Mucosa of descending colon (tissue), 3 donors: ENCODE measurements at regions not wholly inside any gene's neighbourhood (a gene's known extent, or its start where the extent isn't known, plus 50 kb on each side); places are given as distances from the start of the nearest gene placed in this dataset.

Experiments used
- ATAC-seq: fragments of 200-7000 bp; cut with Tn5 transposase; one replicate; pipeline ENCODE4 v1.9.1; 2020; ENCODE audit warnings: mild to moderate bottlenecking, moderate library complexity
- DNase-seq, 3 donors: peaks; one replicate each; pipeline ENCODE4 v3.0.0-alpha.2; 2020
- H3K36me3 ChIP-seq: fragments of 200-600 bp; one replicate; pipeline ENCODE4 v1.8.0; 2021; ENCODE audit warnings: low read depth, mild to moderate bottlenecking
- H3K4me1 ChIP-seq: fragments of 200-600 bp; one replicate; pipeline ENCODE4 v1.8.0; 2021; ENCODE audit warnings: low read depth, mild to moderate bottlenecking
- H3K4me3 ChIP-seq: fragments of 200-600 bp; one replicate; pipeline ENCODE4 v1.8.0; 2021; ENCODE audit warnings: mild to moderate bottlenecking
- H3K9me3 ChIP-seq: fragments of 200-600 bp; one replicate; pipeline ENCODE4 v1.8.0; 2021; ENCODE audit warnings: mild to moderate bottlenecking
- intact Hi-C, 2 donors: fragments of 100-400 bp; cut with DNase I in 1 of 2; cut with micrococcal nuclease in 1 of 2; formaldehyde crosslinking; loops; one replicate each; pipeline versions ENCODE4 v1.11.0 to v1.11.1; 2022; cut with DNase I, micrococcal nuclease
- TF ChIP-seq, protein P1 (sequence below): fragments of 200-600 bp; IDR thresholded peaks from one replicate; pipeline ENCODE4 v1.8.0; 2022; ENCODE audit warnings: antibody characterized with exemption, mild to moderate bottlenecking
- donor health status: DM: no; HTN: no; CAD: no; lungs with moderate emphysema.
- donor health status: DM: no; HTN: no; CAD: no.
- donor health status: DM: no; HTN: yes; CAD: no.

- DNase-seq: no peak
- H3K9me3 ChIP-seq: no peaks in the 10 kb centered on the region
- no peak overlapping the region for H3K4me3 ChIP-seq
- H3K36me3 ChIP-seq: no peaks in the 10 kb centered on the region
- no peak for ATAC-seq
- TF ChIP-seq, protein P1, sequence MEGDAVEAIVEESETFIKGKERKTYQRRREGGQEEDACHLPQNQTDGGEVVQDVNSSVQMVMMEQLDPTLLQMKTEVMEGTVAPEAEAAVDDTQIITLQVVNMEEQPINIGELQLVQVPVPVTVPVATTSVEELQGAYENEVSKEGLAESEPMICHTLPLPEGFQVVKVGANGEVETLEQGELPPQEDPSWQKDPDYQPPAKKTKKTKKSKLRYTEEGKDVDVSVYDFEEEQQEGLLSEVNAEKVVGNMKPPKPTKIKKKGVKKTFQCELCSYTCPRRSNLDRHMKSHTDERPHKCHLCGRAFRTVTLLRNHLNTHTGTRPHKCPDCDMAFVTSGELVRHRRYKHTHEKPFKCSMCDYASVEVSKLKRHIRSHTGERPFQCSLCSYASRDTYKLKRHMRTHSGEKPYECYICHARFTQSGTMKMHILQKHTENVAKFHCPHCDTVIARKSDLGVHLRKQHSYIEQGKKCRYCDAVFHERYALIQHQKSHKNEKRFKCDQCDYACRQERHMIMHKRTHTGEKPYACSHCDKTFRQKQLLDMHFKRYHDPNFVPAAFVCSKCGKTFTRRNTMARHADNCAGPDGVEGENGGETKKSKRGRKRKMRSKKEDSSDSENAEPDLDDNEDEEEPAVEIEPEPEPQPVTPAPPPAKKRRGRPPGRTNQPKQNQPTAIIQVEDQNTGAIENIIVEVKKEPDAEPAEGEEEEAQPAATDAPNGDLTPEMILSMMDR: no peak
- H3K4me1 ChIP-seq: no peaks in the 10 kb centered on the region
- intact Hi-C loops: no loop called here
These were observed 155.2 kb upstream of the PDE10A start for GRCh38 chr6:165818200-165818599.

DNA sequence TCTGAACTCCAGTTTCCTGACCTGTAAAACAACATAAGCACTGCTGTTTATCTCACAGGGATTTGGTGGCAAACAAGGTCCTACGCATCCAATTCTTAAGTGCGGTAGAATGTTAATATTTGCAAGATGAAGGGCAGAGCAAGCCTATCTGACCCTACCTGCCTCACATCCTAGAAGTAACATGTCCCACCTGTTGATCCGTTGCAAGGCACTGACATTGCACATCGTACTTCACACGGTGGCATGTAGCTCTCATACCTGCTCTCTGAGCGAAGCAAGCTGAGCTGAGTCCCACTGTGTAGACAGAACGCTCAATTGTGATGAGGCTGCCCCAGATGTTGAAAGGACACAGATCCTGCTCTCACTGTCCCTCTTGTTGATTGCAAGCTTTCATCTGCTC, 154.7 kb upstream of the PDE10A start:
- ATAC-seq (no peak), DNase-seq (no peak)
- H3K9me3 ChIP-seq: no peaks in the 10 kb centered on the region
- H3K36me3 ChIP-seq: no peaks in the 10 kb centered on the region
- H3K4me1 ChIP-seq: no peaks in the 10 kb centered on the region
- no peak overlapping the region for H3K4me3 ChIP-seq
- intact Hi-C loops: no loop called here
- TF ChIP-seq, protein P1: no peak

GRCh38 chr6:165817148-165817547, 154.1 kb upstream of the PDE10A start:
- Histone ChIP-seq H3K4me1 (no peaks in the 10 kb centered on the region), H3K36me3 (no peaks in the 10 kb centered on the region), H3K4me3 (no peak overlapping the region), H3K9me3 (no peaks in the 10 kb centered on the region)
- intact Hi-C loops: no loop called here
- TF ChIP-seq, protein P1: no peak
- ATAC-seq (no peak), DNase-seq (no peak)

DNA sequence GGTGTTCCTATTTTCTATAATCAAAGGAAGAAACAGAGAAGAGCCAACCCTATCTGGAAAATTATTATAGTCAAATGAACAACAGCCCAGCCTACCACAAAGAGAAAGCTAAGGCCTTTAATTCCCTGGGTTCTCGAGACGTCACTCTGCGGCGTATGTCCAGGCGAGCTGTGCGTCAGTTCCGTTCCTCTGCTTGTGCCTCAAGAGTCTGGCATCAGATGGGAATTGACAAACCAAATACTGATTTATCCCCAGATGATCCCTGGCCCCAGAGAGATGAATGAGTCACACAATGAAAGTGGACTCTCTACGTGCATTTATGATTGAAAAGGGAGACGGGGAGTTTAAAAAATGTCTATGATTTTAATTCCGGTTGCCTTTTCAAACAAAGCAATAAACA, 151.6 kb upstream of the PDE10A start:
- Histone ChIP-seq H3K4me1 (no peaks in the 10 kb centered on the region), H3K4me3 (no peak overlapping the region), H3K36me3 (no peaks in the 10 kb centered on the region), H3K9me3 (no peaks in the 10 kb centered on the region)
- ATAC-seq (no peak), DNase-seq (no peak)
- TF ChIP-seq, protein P1: no peak
- intact Hi-C loops: no loop called here

- intact Hi-C loops: no loop called here
- no peaks in the 10 kb centered on the region for H3K9me3 ChIP-seq
These were observed 148.5 kb upstream of the PDE10A start for GRCh38 chr6:165811512-165811911.

More at GRCh38 chr6:165811512-165811911, 148.5 kb upstream of the PDE10A start:
- no peaks in the 10 kb centered on the region for H3K36me3 ChIP-seq
- ATAC-seq (no peak), DNase-seq (no peak)
- TF ChIP-seq, protein P1: no peak
- no peak overlapping the region for H3K4me3 ChIP-seq
- H3K4me1 ChIP-seq: no peaks in the 10 kb centered on the region
